Astrocyte (in vitro differentiated cells and primary cell): ENCODE measurements at regions not wholly inside any gene's neighbourhood (a gene's known extent, or its start where the extent isn't known, plus 50 kb on each side); places are given as distances from the start of the nearest gene placed in this dataset.

Experiments
- EZH2 ChIP-seq: IDR thresholded peaks from 2 replicates; pipeline ENCODE4 v1.6.1; 2012; ENCODE audit warnings: mild to moderate bottlenecking, low read length, inconsistent platforms; ENCODE audit not compliant: insufficient read depth
- TF ChIP-seq, protein P1 (sequence below): IDR thresholded peaks from 2 replicates; pipeline ENCODE4 v1.5.1; 2011; ENCODE audit warnings: low read depth, mild to moderate bottlenecking, inconsistent platforms, low read length, moderate library complexity; ENCODE audit not compliant: insufficient read depth

DNA sequence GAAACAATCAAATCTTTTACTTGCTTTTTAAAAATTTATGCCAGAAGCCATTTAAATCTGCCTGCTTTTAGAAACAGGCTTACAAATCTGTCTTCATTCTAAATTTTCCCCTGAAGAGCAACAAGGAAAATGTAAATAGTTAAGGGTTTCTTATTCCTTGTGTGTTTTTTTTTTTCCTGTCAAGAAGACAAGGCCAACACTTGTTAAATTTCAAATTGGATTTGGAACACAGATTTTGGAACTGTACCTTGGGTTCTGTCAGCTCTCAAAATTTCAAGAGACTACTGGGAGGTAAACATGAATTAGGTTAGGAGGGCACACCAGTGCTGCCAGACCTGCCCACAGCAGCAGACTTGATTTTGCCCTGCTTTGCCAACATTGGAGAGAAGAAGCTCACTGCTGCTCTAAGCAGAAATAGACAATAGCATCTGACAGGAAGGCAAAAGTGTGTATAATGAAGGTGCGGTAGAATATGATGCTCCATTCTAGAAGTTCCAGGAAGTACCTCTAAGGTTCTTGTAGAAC is 121.7 kb downstream of the NHLRC3 start:
- TF ChIP-seq, protein P1, sequence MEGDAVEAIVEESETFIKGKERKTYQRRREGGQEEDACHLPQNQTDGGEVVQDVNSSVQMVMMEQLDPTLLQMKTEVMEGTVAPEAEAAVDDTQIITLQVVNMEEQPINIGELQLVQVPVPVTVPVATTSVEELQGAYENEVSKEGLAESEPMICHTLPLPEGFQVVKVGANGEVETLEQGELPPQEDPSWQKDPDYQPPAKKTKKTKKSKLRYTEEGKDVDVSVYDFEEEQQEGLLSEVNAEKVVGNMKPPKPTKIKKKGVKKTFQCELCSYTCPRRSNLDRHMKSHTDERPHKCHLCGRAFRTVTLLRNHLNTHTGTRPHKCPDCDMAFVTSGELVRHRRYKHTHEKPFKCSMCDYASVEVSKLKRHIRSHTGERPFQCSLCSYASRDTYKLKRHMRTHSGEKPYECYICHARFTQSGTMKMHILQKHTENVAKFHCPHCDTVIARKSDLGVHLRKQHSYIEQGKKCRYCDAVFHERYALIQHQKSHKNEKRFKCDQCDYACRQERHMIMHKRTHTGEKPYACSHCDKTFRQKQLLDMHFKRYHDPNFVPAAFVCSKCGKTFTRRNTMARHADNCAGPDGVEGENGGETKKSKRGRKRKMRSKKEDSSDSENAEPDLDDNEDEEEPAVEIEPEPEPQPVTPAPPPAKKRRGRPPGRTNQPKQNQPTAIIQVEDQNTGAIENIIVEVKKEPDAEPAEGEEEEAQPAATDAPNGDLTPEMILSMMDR = no peak
- TF ChIP-seq EZH2 = no peak
